Gastrocnemius medialis (tissue), 4 donors: ENCODE measurements at regions not wholly inside any gene's neighbourhood (a gene's known extent, or its start where the extent isn't known, plus 50 kb on each side); places are given as distances from the start of the nearest gene placed in this dataset.

ENCODE experiments used
- ATAC-seq, 2 donors: fragments of 150-250 bp; one replicate each; pipeline ENCODE4 v1.9.1; 2016
- DNase-seq, 2 donors: peaks; one replicate each; pipeline ENCODE4 v3.0.0-alpha.2; 2019
- H3K27ac ChIP-seq, 4 donors: fragments of 200-600 bp; sonication (generic); 1 replicate in 1 of 4; 2 replicates in 3 of 4; pipeline ENCODE4 v1.5.1; 2016 to 2018; ENCODE audit warnings: mild to moderate bottlenecking in 2 of 4, moderate library complexity in 1 of 4
- H3K27me3 ChIP-seq, 3 donors: fragments of 200-600 bp; sonication (generic) in 2 of 3; 1 replicate in 1 of 3; 2 replicates in 2 of 3; pipeline versions ENCODE4 v1.5.1 to v1.6.0; 2016 to 2019; ENCODE audit warnings: mild to moderate bottlenecking in 1 of 3, moderate library complexity in 1 of 3
- H3K36me3 ChIP-seq, 2 donors: fragments of 200-600 bp; sonication (generic) in 1 of 2; one replicate each; pipeline ENCODE4 v1.5.1; 2017 to 2018
- H3K4me1 ChIP-seq, 2 donors: fragments of 200-600 bp; sonication (generic) in 1 of 2; one replicate each; pipeline ENCODE4 v1.5.1; 2016 to 2017; ENCODE audit warnings: mild to moderate bottlenecking in 2 of 2
- H3K4me3 ChIP-seq, 4 donors: fragments of 200-600 bp; sonication (generic) in 3 of 4; 1 replicate in 1 of 4; 2 replicates in 3 of 4; pipeline ENCODE4 v1.5.1; 2016 to 2019; ENCODE audit warnings: mild to moderate bottlenecking in 2 of 4
- H3K9me3 ChIP-seq, 3 donors: fragments of 200-600 bp; sonication (generic) in 2 of 3; 1 replicate in 1 of 3; 2 replicates in 2 of 3; pipeline ENCODE4 v1.5.1; 2016 to 2019
- CTCF ChIP-seq, 5 experiments: fragments of 450-650 bp in 3 of 5; fragments of 200-600 bp in 2 of 5; sonication (generic) in 2 of 5; IDR thresholded peaks in 4 of 5; conservative IDR thresholded peaks in 1 of 5; 1 replicate in 4 of 5; 2 replicates in 1 of 5; pipeline ENCODE4 v1.5.1; 2016 to 2019; ENCODE audit warnings: antibody characterized with exemption in 5 of 5, mild to moderate bottlenecking in 3 of 5, moderate library complexity in 3 of 5
- POLR2A ChIP-seq, 2 donors: fragments of 450-650 bp; IDR thresholded peaks; one replicate each; pipeline ENCODE4 v1.6.1; 2017; ENCODE audit warnings: antibody characterized with exemption in 2 of 2, mild to moderate bottlenecking in 2 of 2, moderate library complexity in 2 of 2
- in situ Hi-C, 4 donors: fragments of 200-750 bp; cut with MboI; loops; one replicate each; pipeline versions ENCODE4 v1.15.0 to v1.8.0; 2017; ENCODE audit warnings: low sequenced_read_pairs in 4 of 4
- intact Hi-C: fragments of 100-400 bp; cut with DNase I; formaldehyde crosslinking; loops from one replicate; pipeline ENCODE4 v1.15.1; 2023; ENCODE audit warnings: low total_unique reads

DNA sequence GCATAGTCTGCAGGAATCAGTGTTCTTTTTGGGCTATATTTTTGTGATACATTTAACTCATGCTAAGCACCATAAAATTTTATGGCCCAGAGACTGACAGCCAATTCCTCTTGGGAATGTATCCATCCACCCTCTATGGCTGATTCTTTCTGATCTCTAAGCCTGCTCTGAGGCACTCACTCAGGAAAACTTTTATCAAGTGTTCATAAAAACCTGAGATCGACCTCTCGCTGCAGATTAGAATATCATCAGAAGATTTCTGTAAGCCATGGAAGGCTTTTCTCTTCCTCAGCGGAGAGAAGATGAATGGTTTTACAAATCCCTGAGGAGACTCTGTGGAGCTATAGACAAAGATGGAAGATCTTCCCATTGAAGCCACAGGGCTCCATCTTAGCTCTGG is 489.8 kb upstream of the GHITM start:
- Histone ChIP-seq H3K27ac (no peak overlapping the region), H3K4me1 (peaks cover 0 to 5% of the 10 kb centered on the region in 2 donors), H3K4me3 (no peak overlapping the region), H3K9me3 (no peaks in the 10 kb centered on the region), H3K36me3 (no peaks in the 10 kb centered on the region), H3K27me3 (no peaks in the 10 kb centered on the region)
- TF ChIP-seq POLR2A (IDR thresholded peaks at IDR 0.05) (no peak), CTCF (IDR thresholded peaks at IDR 0.05 in 4 of 5, conservative IDR thresholded peaks at IDR 0.05 in 1 of 5) (no peak)
- intact Hi-C loops (no loop called here), in situ Hi-C loops (no loop called here)
- no peak for DNase-seq
- ATAC-seq: no peak

DNA sequence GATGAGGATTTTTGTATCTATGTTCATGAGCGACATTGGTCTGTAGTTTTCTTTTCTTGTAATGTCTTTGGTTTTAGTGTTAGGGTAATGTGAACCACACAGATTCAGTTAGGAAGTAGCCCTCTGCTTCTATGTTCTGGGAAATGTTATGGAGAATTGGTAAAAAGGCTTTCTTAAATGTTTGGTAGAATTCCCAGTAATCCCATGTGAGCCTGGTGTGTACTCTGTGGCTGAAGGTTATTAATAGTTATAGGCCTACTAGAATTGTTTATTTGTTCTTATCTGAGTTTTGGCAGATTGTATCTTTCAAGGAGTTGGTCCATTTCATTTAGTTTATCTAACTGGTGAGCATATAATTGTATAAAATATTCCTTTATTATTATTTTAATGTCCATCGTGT is 484.6 kb upstream of the GHITM start:
- intact Hi-C loops (no loop called here), in situ Hi-C loops (no loop called here)
- Histone ChIP-seq H3K4me1 (no peaks in the 10 kb centered on the region), H3K9me3 (no peaks in the 10 kb centered on the region), H3K27ac (no peak overlapping the region), H3K27me3 (no peaks in the 10 kb centered on the region), H3K36me3 (no peaks in the 10 kb centered on the region), H3K4me3 (no peak overlapping the region)
- ATAC-seq (no peak), DNase-seq (no peak)
- TF ChIP-seq POLR2A (IDR thresholded peaks at IDR 0.05) (no peak), CTCF (IDR thresholded peaks at IDR 0.05 in 4 of 5, conservative IDR thresholded peaks at IDR 0.05 in 1 of 5) (no peak)

GRCh38 chr10:83656924-83657323 is 482.4 kb upstream of the GHITM start:
- TF ChIP-seq POLR2A (IDR thresholded peaks at IDR 0.05) (no peak), CTCF (IDR thresholded peaks at IDR 0.05 in 4 of 5, conservative IDR thresholded peaks at IDR 0.05 in 1 of 5) (no peak)

DNA sequence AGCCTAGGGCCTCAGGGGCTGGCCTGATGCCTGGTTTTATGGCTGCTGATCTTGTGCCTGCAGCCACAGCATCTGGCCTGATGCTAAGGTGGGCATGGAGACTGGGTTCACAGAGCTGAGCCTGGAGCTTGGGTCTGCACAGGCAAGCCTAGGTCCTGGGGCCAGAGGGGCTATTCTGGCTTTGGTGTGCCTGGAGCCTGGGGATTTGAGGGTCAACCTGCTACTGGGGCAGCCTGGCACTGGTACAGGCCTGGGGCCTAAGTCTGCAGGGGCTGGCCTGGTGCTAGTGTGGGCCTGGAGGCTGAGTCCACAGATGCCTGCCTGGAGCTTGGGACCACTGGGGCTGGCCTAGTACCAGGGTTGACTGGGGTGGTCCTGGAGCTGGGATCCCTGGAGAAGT is 481.8 kb upstream of the GHITM start:
- Histone ChIP-seq H3K9me3 (no peaks in the 10 kb centered on the region), H3K4me3 (no peak overlapping the region), H3K27me3 (no peaks in the 10 kb centered on the region), H3K36me3 (no peaks in the 10 kb centered on the region), H3K27ac (no peak overlapping the region), H3K4me1 (no peaks in the 10 kb centered on the region)
- DNase-seq (peak in 1 of 2 donors; percentile 11), ATAC-seq (no peak)
- TF ChIP-seq CTCF (IDR thresholded peaks at IDR 0.05 in 4 of 5, conservative IDR thresholded peaks at IDR 0.05 in 1 of 5) (no peak), POLR2A (IDR thresholded peaks at IDR 0.05) (no peak)
- in situ Hi-C loops: no loop called here
- intact Hi-C loops: no loop called here

More at GRCh38 chr10:83656924-83657323, 482.4 kb upstream of the GHITM start:
- no peak overlapping the region for H3K27ac ChIP-seq
- in situ Hi-C loops (no loop called here), intact Hi-C loops (no loop called here)
- H3K4me1 ChIP-seq: no peaks in the 10 kb centered on the region
- ATAC-seq (no peak), DNase-seq (no peak)
- H3K4me3 ChIP-seq: no peak overlapping the region
- no peaks in the 10 kb centered on the region for H3K9me3 ChIP-seq
- H3K27me3 ChIP-seq: no peaks in the 10 kb centered on the region
- no peaks in the 10 kb centered on the region for H3K36me3 ChIP-seq

GRCh38 chr10:83663918-83664317 is 475.4 kb upstream of the GHITM start:
- in situ Hi-C loops: no loop called here
- no peaks in the 10 kb centered on the region for H3K36me3 ChIP-seq
- intact Hi-C loops: no loop called here
- H3K4me3 ChIP-seq: no peak overlapping the region
- no peaks in the 10 kb centered on the region for H3K4me1 ChIP-seq
- no peak overlapping the region for H3K27ac ChIP-seq
- H3K27me3 ChIP-seq: no peaks in the 10 kb centered on the region
- H3K9me3 ChIP-seq: no peaks in the 10 kb centered on the region
- ATAC-seq (no peak), DNase-seq (no peak)
- no peak for TF ChIP-seq POLR2A (IDR thresholded peaks at IDR 0.05)
- no peak for TF ChIP-seq CTCF (IDR thresholded peaks at IDR 0.05 in 4 of 5, conservative IDR thresholded peaks at IDR 0.05 in 1 of 5)
